ENCODE measurements at regions not wholly inside any gene's neighbourhood (a gene's known extent, or its start where the extent isn't known, plus 50 kb on each side); places are given as distances from the start of the nearest gene placed in this dataset.

- H3K4me3 ChIP-seq (ENCODE audit: low read depth, low read length) = no peak overlapping the region
- TF ChIP-seq CTCF (IDR thresholded peaks at IDR 0.05; ENCODE audit: insufficient read depth, low read length, missing control alignments) = no peak
- POLR2A ChIA-PET = interaction anchor here (0.8 kb wide), 1 partner anchor 301 kb away, joined by 3 read pairs; no protein-coding TSS in a partner anchor
- CTCF ChIA-PET = interaction anchor here (1.2 to 1.6 kb wide), 2 partner anchors 297 to 584 kb away, joined by 3 to 8 read pairs; no protein-coding TSS in a partner anchor
- peak; percentile 2 for DNase-seq (ENCODE audit: low read depth, low spot score)
These were observed 102.6 kb upstream of the TRPM3 start for GRCh38 chr9:71223953-71224538.

DNA sequence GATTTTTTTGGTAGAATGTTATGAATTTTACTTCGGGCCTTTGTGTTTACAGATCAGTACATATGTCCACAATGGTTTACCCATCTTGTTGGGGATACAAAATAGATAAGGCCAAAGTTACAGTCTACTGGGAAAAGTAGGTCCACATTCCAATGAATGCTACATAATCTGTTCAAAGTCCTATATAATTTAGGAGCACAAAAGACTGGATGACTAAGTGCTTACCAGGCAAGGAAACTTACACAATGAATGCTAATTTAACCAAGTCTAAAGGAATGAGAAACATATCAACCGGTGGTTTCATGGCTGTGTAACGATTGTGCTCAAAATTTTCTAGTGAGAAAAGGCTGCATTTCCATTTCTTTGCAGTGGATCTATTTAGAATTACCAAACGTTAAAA, 97.4 kb upstream of the TRPM3 start:
- DNase-seq (ENCODE audit: low read depth, low spot score) = no peak
- CTCF ChIA-PET = no interaction called here
- no peak for TF ChIP-seq CTCF (IDR thresholded peaks at IDR 0.05; ENCODE audit: insufficient read depth, low read length, missing control alignments)
- no peak overlapping the region for H3K4me3 ChIP-seq (ENCODE audit: low read depth, low read length)
- POLR2A ChIA-PET = no interaction called here

DNA sequence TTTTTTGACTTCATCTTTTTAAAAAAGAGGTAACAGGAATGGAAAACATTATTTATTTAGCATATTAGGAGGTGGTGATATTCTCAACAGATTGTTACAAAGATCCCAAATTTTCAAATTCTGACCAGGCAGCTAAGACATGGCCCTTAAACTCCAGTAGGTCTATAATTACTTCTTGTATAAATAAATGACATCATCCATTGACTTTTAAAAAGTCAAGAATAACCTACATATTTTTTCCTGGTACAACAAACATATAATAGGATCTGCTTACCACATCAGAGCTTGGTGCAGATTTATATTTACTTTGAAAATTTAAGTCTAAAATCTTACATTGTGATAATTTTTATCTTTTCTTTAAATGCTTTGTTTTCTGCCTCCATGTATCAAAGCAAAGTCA, 92.2 kb upstream of the TRPM3 start:
- POLR2A ChIA-PET = no interaction called here
- CTCF ChIA-PET = no interaction called here
- no peak for TF ChIP-seq CTCF (IDR thresholded peaks at IDR 0.05; ENCODE audit: insufficient read depth, low read length, missing control alignments)
- H3K4me3 ChIP-seq (ENCODE audit: low read depth, low read length) = no peak overlapping the region
- no peak for DNase-seq (ENCODE audit: low read depth, low spot score)

DNA sequence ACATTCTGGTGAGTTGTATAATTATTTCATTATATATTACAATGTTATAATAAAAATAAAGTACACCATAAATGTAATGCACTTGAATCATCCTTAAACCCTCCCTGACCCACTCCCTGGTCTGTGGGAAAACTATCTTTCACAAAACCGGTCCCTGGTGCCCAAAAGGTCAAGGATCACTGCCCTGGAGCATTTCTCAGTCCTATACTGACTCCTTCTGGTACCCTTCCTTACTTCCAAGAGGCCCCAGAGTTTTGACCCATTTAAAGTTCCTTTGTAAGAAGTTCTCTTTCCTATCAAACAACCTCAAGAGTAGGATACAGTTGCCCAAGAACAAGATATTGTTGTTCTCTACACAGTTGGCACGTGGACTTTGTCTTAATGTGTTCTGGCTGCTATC, 88.9 kb upstream of the TRPM3 start:
- no peak for TF ChIP-seq CTCF (IDR thresholded peaks at IDR 0.05; ENCODE audit: insufficient read depth, low read length, missing control alignments)
- CTCF ChIA-PET = no interaction called here
- POLR2A ChIA-PET = no interaction called here
- no peak overlapping the region for H3K4me3 ChIP-seq (ENCODE audit: low read depth, low read length)
- no peak for DNase-seq (ENCODE audit: low read depth, low spot score)

DNA sequence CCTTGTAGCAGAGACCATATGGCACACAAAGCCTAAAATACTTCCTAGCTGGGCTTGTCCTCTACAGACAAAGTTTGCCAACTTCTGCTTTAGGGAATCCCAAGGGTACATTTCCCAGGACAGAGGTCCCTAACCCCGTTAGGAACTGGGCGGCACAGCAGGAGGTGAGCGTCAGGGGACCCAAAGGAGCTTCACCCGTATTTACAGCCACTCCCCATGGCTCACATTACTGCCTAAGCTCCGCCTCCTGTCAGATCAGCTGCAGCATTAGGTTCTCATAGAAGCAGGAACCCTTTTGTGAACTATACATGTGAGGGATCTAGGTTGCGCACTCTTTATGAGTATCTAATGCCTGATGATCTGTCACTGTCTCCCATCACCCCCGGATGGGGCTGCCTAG, 88.5 kb upstream of the TRPM3 start:
- POLR2A ChIA-PET = no interaction called here
- no peak for DNase-seq (ENCODE audit: low read depth, low spot score)
- CTCF ChIA-PET = no interaction called here
- no peak for TF ChIP-seq CTCF (IDR thresholded peaks at IDR 0.05; ENCODE audit: insufficient read depth, low read length, missing control alignments)
- H3K4me3 ChIP-seq (ENCODE audit: low read depth, low read length) = no peak overlapping the region

DNA sequence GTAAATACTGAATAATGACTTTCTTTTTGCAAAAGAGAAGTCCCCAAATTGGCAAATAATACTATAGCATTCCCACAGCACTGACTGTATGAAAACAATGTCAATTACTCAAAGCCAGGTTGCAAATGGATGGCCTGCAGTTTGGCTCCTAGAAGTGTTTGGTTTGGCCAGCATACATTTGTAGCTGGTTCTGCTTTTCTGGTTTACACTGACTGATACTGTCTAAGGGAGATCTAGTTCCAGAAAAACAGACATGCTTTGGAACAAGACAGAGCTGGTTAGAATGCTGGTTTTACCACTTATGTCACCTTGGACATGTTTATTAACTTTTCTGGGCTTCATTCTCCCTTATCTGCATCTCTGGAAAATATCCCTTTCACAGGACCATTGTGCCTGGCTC, 81.5 kb upstream of the TRPM3 start:
- CTCF ChIA-PET = no interaction called here
- POLR2A ChIA-PET = no interaction called here
- no peak for DNase-seq (ENCODE audit: low read depth, low spot score)

More for the DNA sequence above, 81.5 kb upstream of the TRPM3 start:
- TF ChIP-seq CTCF (IDR thresholded peaks at IDR 0.05; ENCODE audit: insufficient read depth, low read length, missing control alignments) = no peak
- H3K4me3 ChIP-seq (ENCODE audit: low read depth, low read length) = no peak overlapping the region

Measured in AG04449 (cell line).